ENCODE measurements at regions not wholly inside any gene's neighbourhood (a gene's known extent, or its start where the extent isn't known, plus 50 kb on each side); places are given as distances from the start of the nearest gene placed in this dataset.

DNA sequence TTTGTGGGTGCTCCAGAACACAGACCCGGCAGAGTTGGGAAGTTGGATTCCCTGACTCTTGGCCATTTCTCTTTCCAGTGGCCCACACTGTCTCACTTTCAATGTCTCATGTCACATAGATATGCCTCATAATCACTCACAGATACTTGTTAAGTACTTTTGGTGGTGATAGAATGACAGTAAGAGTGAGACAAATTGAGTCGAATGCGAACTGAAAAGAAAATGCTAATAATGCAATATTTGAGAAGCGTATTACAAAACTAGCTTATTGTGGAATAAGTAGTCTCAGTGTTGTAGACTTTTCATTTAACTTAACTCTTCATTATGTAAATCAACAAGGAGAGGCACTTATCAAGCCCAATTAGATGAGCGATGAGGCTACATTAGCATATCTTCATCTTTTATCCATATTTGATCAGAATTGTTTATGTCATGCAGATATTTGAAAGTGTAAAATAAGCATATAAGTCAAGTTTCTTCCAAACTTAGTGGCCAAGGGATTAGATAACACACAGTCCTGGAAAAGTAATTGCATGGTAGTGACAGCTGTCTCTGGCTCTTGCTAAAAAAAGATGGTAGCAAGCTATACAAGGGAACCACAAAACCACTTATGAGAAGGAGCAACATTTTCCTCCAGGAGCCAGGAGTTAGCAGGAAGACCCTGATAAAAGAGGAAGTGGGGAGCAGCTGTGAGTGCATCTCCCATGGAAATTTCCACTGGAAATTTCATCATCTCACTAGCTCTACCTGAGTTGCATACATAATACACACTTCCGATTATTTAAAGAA lies 243.6 kb downstream of the ARRDC4 start:
- no peak for DNase-seq

DNA sequence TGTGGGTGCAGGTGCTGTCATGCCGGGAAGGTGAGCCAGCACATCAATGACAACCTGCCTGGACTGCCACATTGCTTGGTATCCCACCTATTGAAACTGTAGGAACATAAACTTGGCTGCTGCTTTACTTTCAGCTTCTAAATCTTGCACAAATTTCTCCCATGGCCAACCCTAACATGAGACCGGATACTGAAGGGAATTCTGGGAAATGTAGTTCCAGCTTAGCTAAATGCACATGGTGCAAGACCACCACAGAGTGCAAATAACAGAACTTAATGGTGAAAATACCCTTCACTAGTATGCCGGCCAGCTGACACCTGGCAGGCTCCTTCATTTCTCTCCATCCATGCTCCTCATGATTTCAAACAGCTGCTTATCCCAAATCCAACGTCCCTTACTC lies 247.4 kb downstream of the ARRDC4 start:
- no peak for DNase-seq

- no peak for DNase-seq
These were observed 253.0 kb downstream of the ARRDC4 start for GRCh38 chr15:98213346-98213979.

GRCh38 chr15:98216166-98216565 lies 255.7 kb downstream of the ARRDC4 start:
- no peak for DNase-seq

GRCh38 chr15:98217356-98217755 lies 256.9 kb downstream of the ARRDC4 start:
- DNase-seq = no peak

DNA sequence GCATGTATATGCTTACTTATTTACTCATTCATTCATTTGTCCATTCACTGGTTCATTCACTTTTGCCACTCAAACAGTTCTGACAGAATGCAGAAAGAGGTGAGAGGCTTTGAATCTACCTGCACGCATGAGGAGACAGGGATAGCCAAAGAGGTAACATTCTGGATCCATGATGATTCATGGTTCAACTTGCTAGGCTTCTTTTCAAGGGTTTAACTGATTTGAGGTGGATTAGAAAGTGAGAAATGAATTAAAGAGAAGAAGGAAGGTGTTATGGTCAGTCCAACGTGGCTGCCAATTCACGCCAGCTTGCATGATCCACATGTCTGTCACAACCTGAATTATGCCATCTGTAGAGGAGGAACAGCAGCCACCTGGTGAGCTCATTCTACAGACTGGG lies 260.6 kb downstream of the ARRDC4 start:
- no peak for DNase-seq

- DNase-seq = no peak
These were observed 261.1 kb downstream of the ARRDC4 start for GRCh38 chr15:98221577-98221976.

DNA sequence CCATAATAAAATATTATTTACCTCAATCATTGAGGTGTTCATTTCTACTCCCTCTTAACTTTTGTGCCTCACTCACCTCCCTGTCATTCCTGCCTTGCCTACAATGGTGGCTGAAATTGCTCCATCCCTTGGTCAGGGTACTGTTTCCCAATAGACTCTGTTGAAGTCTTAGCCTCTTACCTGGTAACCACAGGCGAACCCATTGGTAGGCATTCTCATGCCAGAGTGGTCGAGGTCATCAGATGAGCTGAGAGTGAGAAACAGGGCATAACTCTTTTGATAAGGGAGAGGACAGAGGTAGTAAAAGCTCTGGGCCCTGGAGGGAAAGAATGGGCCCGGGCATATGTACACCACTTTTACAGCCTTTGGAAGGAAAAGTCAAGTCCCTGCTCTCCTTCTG lies 265.6 kb downstream of the ARRDC4 start:
- no peak for DNase-seq

GRCh38 chr15:98226578-98226977 lies 266.1 kb downstream of the ARRDC4 start:
- no peak for DNase-seq

DNA sequence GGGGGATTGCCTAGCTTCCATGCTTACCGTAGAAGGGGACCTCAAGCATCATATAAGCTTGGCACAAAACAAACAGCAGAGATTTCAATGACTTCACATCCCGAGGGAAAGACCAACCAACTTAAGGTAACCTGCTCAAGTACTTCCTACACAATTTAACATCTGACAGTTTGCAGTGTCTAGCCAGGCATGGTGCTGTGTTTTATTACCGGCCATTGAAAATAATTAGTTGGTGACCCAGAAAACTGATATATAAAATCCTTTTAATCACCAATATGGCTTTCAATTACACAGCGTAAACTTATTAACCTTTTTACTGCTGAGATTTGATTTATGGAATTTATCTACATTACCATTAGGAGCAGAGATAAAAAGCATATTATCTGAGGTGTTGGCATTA lies 268.3 kb downstream of the ARRDC4 start:
- DNase-seq = no peak

DNA sequence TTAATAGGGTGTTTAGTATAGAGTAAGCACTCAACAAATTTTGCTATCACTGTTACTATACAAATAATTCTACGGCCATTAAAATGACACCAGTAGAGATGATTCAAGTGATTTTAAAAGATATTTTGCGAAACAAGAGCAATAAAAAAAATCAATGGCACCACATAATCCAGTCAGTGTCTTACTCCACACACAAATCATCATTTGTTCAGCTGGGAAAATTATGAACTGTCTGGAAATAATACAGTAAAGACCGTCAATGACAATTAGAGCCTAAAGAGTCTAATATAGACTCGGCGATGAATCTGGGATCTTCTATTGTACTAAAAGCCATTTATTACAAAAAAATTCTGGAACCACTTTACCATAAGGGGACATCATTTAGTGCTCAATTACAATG lies 270.5 kb downstream of the ARRDC4 start:
- no peak for DNase-seq

- DNase-seq = no peak
These were observed 271.4 kb downstream of the ARRDC4 start for GRCh38 chr15:98231696-98232440.

DNA sequence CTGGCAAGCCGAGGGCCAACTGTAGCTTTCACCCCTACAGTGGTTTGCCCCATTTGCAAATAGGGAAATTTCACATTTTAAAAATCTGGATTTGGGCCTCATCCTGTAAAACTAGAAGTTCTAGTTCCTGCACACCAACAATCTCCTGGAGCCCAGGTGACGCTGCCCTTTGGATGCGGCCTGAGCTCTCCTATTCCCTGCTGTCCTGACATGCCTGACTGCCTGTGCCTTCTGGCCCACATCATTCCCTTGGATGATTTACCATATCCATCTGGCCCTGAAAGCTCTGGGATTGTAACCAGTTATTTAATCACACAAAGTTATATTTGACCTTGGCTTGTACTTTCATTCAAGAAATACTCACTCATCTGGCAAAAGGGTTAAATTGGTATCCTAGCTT lies 272.3 kb downstream of the ARRDC4 start:
- no peak for DNase-seq

- no peak for DNase-seq
These were observed 273.4 kb downstream of the ARRDC4 start for GRCh38 chr15:98233873-98234272.

GRCh38 chr15:98240303-98240702 lies 279.8 kb downstream of the ARRDC4 start:
- DNase-seq = no peak

DNA sequence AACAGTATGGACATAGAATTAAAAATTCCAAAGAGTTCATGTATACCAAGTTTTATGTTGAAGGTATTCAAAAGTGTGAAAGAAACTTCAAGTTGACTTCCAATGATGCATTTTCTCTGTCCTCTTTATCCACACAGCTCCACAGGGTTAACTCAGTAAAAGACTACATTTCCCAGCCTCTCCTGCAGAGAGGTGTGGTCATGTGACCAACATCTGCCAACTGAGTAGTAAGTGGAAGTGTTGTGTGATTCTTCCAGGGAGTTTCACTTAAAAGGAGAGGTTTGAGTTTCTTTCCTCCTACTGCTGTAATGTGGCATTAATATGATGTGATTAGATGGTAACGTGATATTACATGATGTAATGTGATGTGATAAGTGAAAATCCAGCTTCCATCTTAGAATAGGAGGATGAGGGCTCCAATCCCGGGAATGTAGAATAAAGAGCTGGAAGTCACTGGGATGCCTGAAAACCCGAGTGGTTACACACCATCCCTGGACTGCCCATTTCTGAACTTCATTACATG lies 280.6 kb downstream of the ARRDC4 start:
- no peak for DNase-seq

- DNase-seq = no peak
These were observed 296.8 kb downstream of the ARRDC4 start for GRCh38 chr15:98257290-98257689.

- DNase-seq = no peak
These were observed 303.3 kb downstream of the ARRDC4 start for GRCh38 chr15:98263787-98264186.

- no peak for DNase-seq
These were observed 305.8 kb downstream of the ARRDC4 start for GRCh38 chr15:98266295-98266694.

- no peak for DNase-seq
These were observed 307.7 kb downstream of the ARRDC4 start for GRCh38 chr15:98268163-98268562.

- no peak for DNase-seq
These were observed 312.1 kb downstream of the ARRDC4 start for GRCh38 chr15:98272625-98273024.

DNA sequence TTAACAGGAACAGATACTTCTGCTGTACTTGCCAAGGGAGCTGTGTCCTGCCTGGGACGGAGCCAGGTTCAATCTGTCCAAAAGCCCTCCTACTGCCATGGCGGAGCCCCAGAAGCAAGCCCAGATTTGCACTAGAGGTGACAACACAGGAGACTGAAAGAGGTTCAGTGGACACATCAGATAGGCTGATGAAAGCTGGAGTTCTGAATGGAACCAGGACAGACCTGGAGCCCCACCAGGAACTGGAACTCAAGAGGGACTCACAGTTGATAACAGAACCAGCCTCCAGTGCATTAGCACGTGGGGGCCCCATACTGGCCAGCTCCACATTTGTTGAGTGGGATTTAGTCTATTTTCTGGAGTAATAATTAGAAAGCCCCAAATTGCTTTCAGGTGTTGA lies 315.5 kb downstream of the ARRDC4 start:
- no peak for DNase-seq

DNA sequence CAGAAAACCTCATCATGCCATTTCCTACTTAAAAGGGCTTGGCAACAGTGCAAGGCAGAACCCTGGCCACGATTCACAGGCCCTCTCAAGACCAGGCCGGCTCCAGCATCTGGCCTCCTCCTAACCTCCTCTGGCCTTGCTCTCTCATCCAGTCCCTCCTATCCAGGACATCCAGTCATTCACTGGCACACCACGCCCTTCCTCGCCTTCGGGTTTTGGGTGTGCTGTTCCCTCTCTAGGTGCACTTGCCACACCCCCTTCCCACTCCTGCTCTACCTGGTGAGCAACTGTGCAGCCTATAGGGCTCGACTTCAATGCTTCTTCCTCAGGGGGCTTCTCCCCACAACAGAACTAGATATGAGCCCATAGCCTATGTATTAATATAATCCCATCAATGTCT lies 317.1 kb downstream of the ARRDC4 start:
- no peak for DNase-seq
